B cell (primary cell): ENCODE measurements at regions not wholly inside any gene's neighbourhood (a gene's known extent, or its start where the extent isn't known, plus 50 kb on each side); places are given as distances from the start of the nearest gene placed in this dataset.

ENCODE experiments used
- ATAC-seq: fragments of 200-7000 bp; cut with Tn5 transposase; one replicate; pipeline ENCODE4 v1.10.0; 2021; ENCODE audit warnings: low read depth, mild to moderate bottlenecking, moderate number of reproducible peaks, moderate library complexity
- CTCF ChIA-PET: fragments of 350-600 bp; sonication (Branson Sonifier 250); formaldehyde crosslinking; loops from one replicate; lab custom pipeline; 2021; ENCODE audit warnings: antibody characterized with exemption, inconsistent platforms; lab: Charles Lee
- POLR2A ChIA-PET: fragments of 350-600 bp; sonication (Branson Sonifier 250); formaldehyde crosslinking; loops from one replicate; lab custom pipeline; 2021; ENCODE audit warnings: antibody characterized with exemption; lab: Charles Lee
- DNase-seq: peaks from one replicate; pipeline ENCODE4 v3.0.0; 2013
- H2AFZ ChIP-seq: 2 replicates; pipeline ENCODE4 v1.6.1; 2012; ENCODE audit warnings: mild to moderate bottlenecking, low read depth, low read length; ENCODE audit not compliant: insufficient read depth, poor library complexity, severe bottlenecking
- H3K27ac ChIP-seq, 2 donors: 1 replicate in 1 of 2; 2 replicates in 1 of 2; pipeline ENCODE4 v1.5.1; 2012 to 2013; ENCODE audit warnings: low read length in 2 of 2, mild to moderate bottlenecking in 2 of 2, moderate library complexity in 1 of 2
- H3K27me3 ChIP-seq, 4 experiments: fragments of 200-600 bp in 1 of 4; sonication (generic) in 1 of 4; replicated peaks in 1 of 4; 1 replicate in 2 of 4; 2 replicates in 2 of 4; pipeline versions ENCODE4 v1.6.1 to v1.7.0; 2013 to 2016; ENCODE audit warnings: low read length in 3 of 4, mild to moderate bottlenecking in 2 of 4, mixed read lengths in 1 of 4, moderate library complexity in 1 of 4; ENCODE audit not compliant: insufficient read depth in 4 of 4, control insufficient read depth in 3 of 4; ENCODE audit errors: control extremely low read depth in 1 of 4
- H3K36me3 ChIP-seq, 2 experiments: replicated peaks in 1 of 2; 1 replicate in 1 of 2; 2 replicates in 1 of 2; pipeline versions ENCODE4 v1.6.1 to v1.7.1; 2013; ENCODE audit warnings: low read length in 1 of 2; ENCODE audit not compliant: insufficient read depth in 2 of 2, control insufficient read depth in 1 of 2; ENCODE audit errors: control extremely low read depth in 1 of 2, extremely low read depth in 1 of 2
- H3K4me1 ChIP-seq, 2 donors: fragments of 200-600 bp in 1 of 2; sonication (generic) in 1 of 2; 1 replicate in 1 of 2; 2 replicates in 1 of 2; pipeline versions ENCODE4 v1.5.1 to v1.6.1; 2013 to 2017; ENCODE audit warnings: low read length in 2 of 2; ENCODE audit not compliant: control insufficient read depth in 2 of 2, insufficient read depth in 2 of 2
- H3K4me2 ChIP-seq: replicated peaks from 2 replicates; pipeline ENCODE3; 2012; ENCODE audit warnings: mild to moderate bottlenecking, low read depth, low read length; ENCODE audit not compliant: poor library complexity, severe bottlenecking
- H3K4me3 ChIP-seq, 5 experiments: fragments of 200-600 bp in 1 of 5; sonication (generic) in 1 of 5; 1 replicate in 3 of 5; 2 replicates in 2 of 5; pipeline versions ENCODE4 v1.5.1 to v1.7.0; 2011 to 2016; ENCODE audit warnings: low read length in 4 of 5, mild to moderate bottlenecking in 4 of 5, low read depth in 2 of 5, control low read depth in 1 of 5, moderate library complexity in 1 of 5; ENCODE audit not compliant: insufficient read depth in 1 of 5; ENCODE audit errors: control extremely low read depth in 1 of 5, extremely low read depth in 1 of 5
- H3K79me2 ChIP-seq: fragments of 200-600 bp; sonication (generic); one replicate; pipeline ENCODE4 v1.6.0; 2016; ENCODE audit warnings: low read length; ENCODE audit not compliant: control insufficient read depth, insufficient read depth
- H3K9ac ChIP-seq: fragments of 200-600 bp; sonication (generic); 2 replicates; pipeline ENCODE4 v1.6.1; 2017; ENCODE audit warnings: mild to moderate bottlenecking, low read length, moderate library complexity
- H3K9me3 ChIP-seq, 3 donors: one replicate each; pipeline versions ENCODE4 v1.6.1 to v1.7.1; 2013; ENCODE audit warnings: low read length in 2 of 3; ENCODE audit not compliant: control insufficient read depth in 2 of 3, insufficient read depth in 1 of 3; ENCODE audit errors: control extremely low read depth in 1 of 3
- H4K20me1 ChIP-seq: 2 replicates; pipeline ENCODE4 v1.6.0; 2012; ENCODE audit warnings: mild to moderate bottlenecking, low read length; ENCODE audit not compliant: insufficient read depth, control insufficient read depth, poor library complexity, severe bottlenecking
- H3K27ac Mint-ChIP-seq: one replicate; pipeline ENCODE4 v1.8.0; 2021; ENCODE audit warnings: mixed read lengths
- H3K27me3 Mint-ChIP-seq: one replicate; pipeline ENCODE4 v1.8.0; 2021; ENCODE audit warnings: mixed read lengths
- H3K4me1 Mint-ChIP-seq: one replicate; pipeline ENCODE4 v1.8.0; 2021; ENCODE audit warnings: mixed read lengths
- H3K4me3 Mint-ChIP-seq: one replicate; pipeline ENCODE4 v1.8.0; 2021; ENCODE audit warnings: mixed read lengths
- H3K9me3 Mint-ChIP-seq: one replicate; pipeline ENCODE4 v1.8.0; 2022; ENCODE audit warnings: mixed read lengths; ENCODE audit not compliant: insufficient read depth
- EZH2 ChIP-seq: IDR thresholded peaks from 2 replicates; pipeline ENCODE4 v1.6.1; 2012; ENCODE audit warnings: borderline replicate concordance, low read depth, mild to moderate bottlenecking, moderate library complexity, low read length; ENCODE audit not compliant: insufficient read depth, poor library complexity, severe bottlenecking
- WGBS: methylation state at CpG from one replicate; pipeline ENCODE4 v1.1.5; 2013; ENCODE audit warnings: missing lambda C conversion rate; ENCODE audit not compliant: insufficient coverage; 5-methylcytosine and 5-hydroxymethylcytosine counted together
- intact Hi-C: fragments of 100-400 bp; cut with micrococcal nuclease; formaldehyde crosslinking; loops from one replicate; pipeline ENCODE4 v1.10.0; 2022
- TF ChIP-seq, protein P1 (sequence below): fragments of 200-600 bp; IDR thresholded peaks from one replicate; pipeline ENCODE4 v1.8.0; 2022; ENCODE audit warnings: antibody characterized with exemption, mild to moderate bottlenecking

DNA sequence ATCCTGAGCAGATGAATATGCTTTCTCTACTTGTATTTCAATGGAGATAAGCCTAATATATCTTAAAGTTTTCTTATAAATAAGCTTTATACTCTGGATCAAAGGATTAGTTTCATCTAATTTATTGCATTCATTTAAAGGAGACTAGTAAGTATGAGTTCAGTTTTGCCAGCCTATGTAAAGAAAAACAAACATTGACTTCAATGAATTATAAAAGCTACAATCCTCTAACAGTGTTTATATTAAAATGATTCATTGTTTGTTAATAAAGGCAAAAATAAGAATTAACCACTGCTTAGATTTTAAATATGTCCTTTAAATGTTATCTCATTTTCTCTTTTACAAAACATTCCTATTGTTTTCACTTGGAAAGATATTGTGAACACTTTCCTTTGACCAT, 566.0 kb downstream of the EPHA4 start:
- CTCF ChIA-PET = interaction anchor here (1.2 kb wide), 1 partner anchor 141 kb away, joined by 3 read pairs; no protein-coding TSS in a partner anchor
- no peak overlapping the region for H3K4me3 Mint-ChIP-seq
- H2AFZ ChIP-seq = no peak overlapping the region
- no peak overlapping the region for H3K9ac ChIP-seq
- intact Hi-C loops = no loop called here
- no peaks in the 10 kb centered on the region for H3K79me2 ChIP-seq
- no peaks in the 10 kb centered on the region for H3K4me1 ChIP-seq
- POLR2A ChIA-PET = no interaction called here
- H3K9me3 ChIP-seq = no peaks in the 10 kb centered on the region
- TF ChIP-seq, protein P1, sequence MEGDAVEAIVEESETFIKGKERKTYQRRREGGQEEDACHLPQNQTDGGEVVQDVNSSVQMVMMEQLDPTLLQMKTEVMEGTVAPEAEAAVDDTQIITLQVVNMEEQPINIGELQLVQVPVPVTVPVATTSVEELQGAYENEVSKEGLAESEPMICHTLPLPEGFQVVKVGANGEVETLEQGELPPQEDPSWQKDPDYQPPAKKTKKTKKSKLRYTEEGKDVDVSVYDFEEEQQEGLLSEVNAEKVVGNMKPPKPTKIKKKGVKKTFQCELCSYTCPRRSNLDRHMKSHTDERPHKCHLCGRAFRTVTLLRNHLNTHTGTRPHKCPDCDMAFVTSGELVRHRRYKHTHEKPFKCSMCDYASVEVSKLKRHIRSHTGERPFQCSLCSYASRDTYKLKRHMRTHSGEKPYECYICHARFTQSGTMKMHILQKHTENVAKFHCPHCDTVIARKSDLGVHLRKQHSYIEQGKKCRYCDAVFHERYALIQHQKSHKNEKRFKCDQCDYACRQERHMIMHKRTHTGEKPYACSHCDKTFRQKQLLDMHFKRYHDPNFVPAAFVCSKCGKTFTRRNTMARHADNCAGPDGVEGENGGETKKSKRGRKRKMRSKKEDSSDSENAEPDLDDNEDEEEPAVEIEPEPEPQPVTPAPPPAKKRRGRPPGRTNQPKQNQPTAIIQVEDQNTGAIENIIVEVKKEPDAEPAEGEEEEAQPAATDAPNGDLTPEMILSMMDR = no peak
- TF ChIP-seq EZH2 = no peak
- DNase-seq = no peak
- H4K20me1 ChIP-seq = no peaks in the 10 kb centered on the region
- no peak overlapping the region for H3K27ac Mint-ChIP-seq
- H3K4me1 Mint-ChIP-seq = no peaks in the 10 kb centered on the region
- no peaks in the 10 kb centered on the region for H3K27me3 ChIP-seq
- no peaks in the 10 kb centered on the region for H3K27me3 Mint-ChIP-seq
- H3K4me3 ChIP-seq = no peak overlapping the region
- ATAC-seq = no peak
- H3K9me3 Mint-ChIP-seq = no peaks in the 10 kb centered on the region
- no peak overlapping the region for H3K4me2 ChIP-seq
- H3K27ac ChIP-seq = no peak overlapping the region
- H3K36me3 ChIP-seq = no peaks in the 10 kb centered on the region

DNA sequence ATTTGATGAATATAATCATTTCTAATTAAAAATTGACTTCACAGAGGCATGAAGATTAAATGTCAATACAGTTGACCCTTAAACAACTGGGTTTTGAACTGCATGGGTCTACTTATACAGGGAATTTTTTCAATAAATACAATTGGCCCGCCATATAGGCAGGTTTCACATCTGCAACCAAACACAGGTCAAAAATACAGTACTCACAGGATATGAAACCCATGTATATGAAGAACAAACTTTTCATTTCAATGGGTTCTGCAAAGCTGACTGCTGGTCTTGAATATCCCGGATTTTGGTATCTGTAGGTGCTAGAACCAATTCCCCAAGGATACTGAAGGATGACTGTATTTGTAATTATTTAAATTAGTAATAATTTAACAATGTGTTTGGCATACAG, 555.6 kb downstream of the EPHA4 start:
- Mint-ChIP-seq H3K27ac (no peak overlapping the region), H3K4me3 (no peak overlapping the region), H3K4me1 (no peaks in the 10 kb centered on the region), H3K27me3 (no peaks in the 10 kb centered on the region), H3K9me3 (no peaks in the 10 kb centered on the region)
- intact Hi-C loops = no loop called here
- TF ChIP-seq, protein P1 = no peak
- no peaks in the 10 kb centered on the region for H3K4me1 ChIP-seq
- no peak overlapping the region for H3K4me2 ChIP-seq
- WGBS = no CpG with 5 or more reads among the region's 2 CpGs
- H4K20me1 ChIP-seq = no peaks in the 10 kb centered on the region
- H3K9ac ChIP-seq = no peak overlapping the region
- no peak overlapping the region for H2AFZ ChIP-seq
- no peak overlapping the region for H3K27ac ChIP-seq
- CTCF ChIA-PET = no interaction called here
- H3K36me3 ChIP-seq = no peaks in the 10 kb centered on the region
- no peaks in the 10 kb centered on the region for H3K79me2 ChIP-seq
- DNase-seq (no peak), ATAC-seq (no peak)
- no peaks in the 10 kb centered on the region for H3K9me3 ChIP-seq
- POLR2A ChIA-PET = no interaction called here
- H3K4me3 ChIP-seq = no peak overlapping the region
- no peaks in the 10 kb centered on the region for H3K27me3 ChIP-seq
